Osteocyte (in vitro differentiated cells): ENCODE measurements at regions not wholly inside any gene's neighbourhood (a gene's known extent, or its start where the extent isn't known, plus 50 kb on each side); places are given as distances from the start of the nearest gene placed in this dataset.

Experiments
- DNase-seq: peaks from one replicate; pipeline ENCODE4 v3.0.0; 2021; ENCODE audit warnings: mixed read lengths; ENCODE audit not compliant: unreplicated experiment; ENCODE audit errors: extremely low spot score
- H3K27ac Mint-ChIP-seq: one replicate; pipeline ENCODE4 v1.8.0; 2021; ENCODE audit warnings: mild to moderate bottlenecking, mixed read lengths; ENCODE audit not compliant: unreplicated experiment
- H3K27me3 Mint-ChIP-seq: one replicate; pipeline ENCODE4 v1.8.0; 2021; ENCODE audit warnings: mixed read lengths; ENCODE audit not compliant: unreplicated experiment
- H3K36me3 Mint-ChIP-seq: one replicate; pipeline ENCODE4 v1.8.0; 2021; ENCODE audit warnings: mixed read lengths; ENCODE audit not compliant: unreplicated experiment
- H3K4me1 Mint-ChIP-seq: one replicate; pipeline ENCODE4 v1.8.0; 2021; ENCODE audit warnings: mixed read lengths; ENCODE audit not compliant: unreplicated experiment
- H3K4me3 Mint-ChIP-seq: one replicate; pipeline ENCODE4 v1.8.0; 2021; ENCODE audit warnings: mild to moderate bottlenecking, moderate library complexity, mixed read lengths; ENCODE audit not compliant: unreplicated experiment
- H3K9me3 Mint-ChIP-seq: one replicate; pipeline ENCODE4 v1.8.0; 2021; ENCODE audit warnings: mixed read lengths; ENCODE audit not compliant: unreplicated experiment
- CTCF ChIP-seq: fragments of 200-600 bp; sonication (generic); IDR thresholded peaks from 2 replicates; pipeline ENCODE4 v1.5.0; 2021; ENCODE audit warnings: antibody characterized with exemption, mild to moderate bottlenecking, moderate library complexity

GRCh38 chr1:242784807-242785206 lies 260.3 kb upstream of the PLD5 start:
- no peaks in the 10 kb centered on the region for H3K9me3 Mint-ChIP-seq
- H3K27ac Mint-ChIP-seq, result no peak overlapping the region
- DNase-seq, result no peak
- TF ChIP-seq CTCF, result no peak
- H3K36me3 Mint-ChIP-seq, result no peaks in the 10 kb centered on the region
- H3K4me1 Mint-ChIP-seq, result no peaks in the 10 kb centered on the region
- H3K4me3 Mint-ChIP-seq, result no peak overlapping the region
- no peaks in the 10 kb centered on the region for H3K27me3 Mint-ChIP-seq

- H3K27me3 Mint-ChIP-seq, result no peaks in the 10 kb centered on the region
- DNase-seq, result no peak
- H3K9me3 Mint-ChIP-seq, result no peaks in the 10 kb centered on the region
- TF ChIP-seq CTCF, result no peak
- no peaks in the 10 kb centered on the region for H3K36me3 Mint-ChIP-seq
- no peak overlapping the region for H3K27ac Mint-ChIP-seq
- no peaks in the 10 kb centered on the region for H3K4me1 Mint-ChIP-seq
- H3K4me3 Mint-ChIP-seq, result no peak overlapping the region
These were observed 259.6 kb upstream of the PLD5 start for GRCh38 chr1:242784084-242784483.

GRCh38 chr1:242774256-242774655 lies 249.8 kb upstream of the PLD5 start:
- no peaks in the 10 kb centered on the region for H3K27me3 Mint-ChIP-seq
- H3K9me3 Mint-ChIP-seq, result peaks cover 13% of the 10 kb centered on the region
- no peaks in the 10 kb centered on the region for H3K4me1 Mint-ChIP-seq
- no peak overlapping the region for H3K27ac Mint-ChIP-seq
- no peak overlapping the region for H3K4me3 Mint-ChIP-seq
- no peaks in the 10 kb centered on the region for H3K36me3 Mint-ChIP-seq
- TF ChIP-seq CTCF, result no peak
- no peak for DNase-seq

GRCh38 chr1:242770366-242770765 lies 245.9 kb upstream of the PLD5 start:
- no peaks in the 10 kb centered on the region for H3K27me3 Mint-ChIP-seq
- H3K4me3 Mint-ChIP-seq, result no peak overlapping the region
- H3K4me1 Mint-ChIP-seq, result no peaks in the 10 kb centered on the region
- TF ChIP-seq CTCF, result no peak
- H3K27ac Mint-ChIP-seq, result no peak overlapping the region
- H3K9me3 Mint-ChIP-seq, result peaks cover 7% of the 10 kb centered on the region
- H3K36me3 Mint-ChIP-seq, result no peaks in the 10 kb centered on the region
- no peak for DNase-seq

- peaks cover 12% of the 10 kb centered on the region for H3K9me3 Mint-ChIP-seq
- no peak for DNase-seq
- no peak for TF ChIP-seq CTCF
- H3K4me3 Mint-ChIP-seq, result no peak overlapping the region
- no peak overlapping the region for H3K27ac Mint-ChIP-seq
- H3K36me3 Mint-ChIP-seq, result no peaks in the 10 kb centered on the region
- no peaks in the 10 kb centered on the region for H3K27me3 Mint-ChIP-seq
- no peaks in the 10 kb centered on the region for H3K4me1 Mint-ChIP-seq
These were observed 239.7 kb upstream of the PLD5 start for GRCh38 chr1:242764161-242764560.
